Astrocyte (in vitro differentiated cells and primary cell): ENCODE measurements at regions not wholly inside any gene's neighbourhood (a gene's known extent, or its start where the extent isn't known, plus 50 kb on each side); places are given as distances from the start of the nearest gene placed in this dataset.

ENCODE experiments used
- CTCF ChIP-seq: IDR thresholded peaks from 2 replicates; pipeline ENCODE4 v1.5.1; 2011; ENCODE audit warnings: low read depth, mild to moderate bottlenecking, inconsistent platforms, low read length, moderate library complexity; ENCODE audit not compliant: insufficient read depth
- EZH2 ChIP-seq: IDR thresholded peaks from 2 replicates; pipeline ENCODE4 v1.6.1; 2012; ENCODE audit warnings: mild to moderate bottlenecking, low read length, inconsistent platforms; ENCODE audit not compliant: insufficient read depth

- no peak for TF ChIP-seq CTCF
- TF ChIP-seq EZH2 = no peak
Observed at GRCh38 chrX:46250151-46250550, 295.1 kb downstream of the ZNF674 start.
